Activated CD8-positive, alpha-beta memory T cell treated with anti-CD3 and anti-CD28 coated beads, Interleukin-2, amount 50 U/mL, for 1 hour (primary cell): ENCODE measurements at regions not wholly inside any gene's neighbourhood (a gene's known extent, or its start where the extent isn't known, plus 50 kb on each side); places are given as distances from the start of the nearest gene placed in this dataset.

Experiments
- DNase-seq: peaks from one replicate; pipeline ENCODE4 v3.0.0-alpha.2; 2020; ENCODE audit errors: extremely low read depth

- no peak for DNase-seq
Observed at GRCh38 chr5:159422910-159423309, 92.6 kb upstream of the IL12B start.

GRCh38 chr5:159424123-159424522 lies 93.8 kb upstream of the IL12B start:
- DNase-seq: no peak

GRCh38 chr5:159426694-159427093 lies 96.4 kb upstream of the IL12B start:
- DNase-seq: no peak

GRCh38 chr5:159427180-159428012 lies 97.1 kb upstream of the IL12B start:
- DNase-seq: no peak

GRCh38 chr5:159430361-159431012 lies 100.2 kb upstream of the IL12B start:
- DNase-seq: no peak

GRCh38 chr5:159435855-159436254 lies 105.6 kb upstream of the IL12B start:
- DNase-seq: no peak

GRCh38 chr5:159438092-159438491 lies 107.8 kb upstream of the IL12B start:
- no peak for DNase-seq

- no peak for DNase-seq
Observed at GRCh38 chr5:159439002-159439401, 108.7 kb upstream of the IL12B start.

- no peak for DNase-seq
Observed at GRCh38 chr5:159440235-159440634, 109.9 kb upstream of the IL12B start.

- DNase-seq: no peak
Observed at GRCh38 chr5:159440968-159441367, 110.7 kb upstream of the IL12B start.

GRCh38 chr5:159441441-159441840 lies 111.2 kb upstream of the IL12B start:
- DNase-seq: no peak

- no peak for DNase-seq
Observed at GRCh38 chr5:159442206-159442850, 112.0 kb upstream of the IL12B start.

GRCh38 chr5:159444441-159445082 lies 114.3 kb upstream of the IL12B start:
- no peak for DNase-seq

- DNase-seq: no peak
Observed at GRCh38 chr5:159447116-159447515, 116.8 kb upstream of the IL12B start.

GRCh38 chr5:159448841-159449407 lies 118.6 kb upstream of the IL12B start:
- DNase-seq: no peak

- no peak for DNase-seq
Observed at GRCh38 chr5:159449925-159450324, 119.6 kb upstream of the IL12B start.

- DNase-seq: no peak
Observed at GRCh38 chr5:159450417-159450816, 120.1 kb upstream of the IL12B start.

GRCh38 chr5:159451197-159452052 lies 121.1 kb upstream of the IL12B start:
- DNase-seq: no peak

- DNase-seq: no peak
Observed at GRCh38 chr5:159452480-159453167, 122.3 kb upstream of the IL12B start.

- DNase-seq: no peak
Observed at GRCh38 chr5:159453209-159453608, 122.9 kb upstream of the IL12B start.
